Gastroesophageal sphincter (tissue), 4 donors: ENCODE measurements at regions not wholly inside any gene's neighbourhood (a gene's known extent, or its start where the extent isn't known, plus 50 kb on each side); places are given as distances from the start of the nearest gene placed in this dataset.

Experiments
- ATAC-seq: fragments of 150-250 bp; one replicate; pipeline ENCODE4 v1.9.1; 2016; ENCODE audit warnings: mild to moderate bottlenecking, moderate library complexity
- H3K27ac ChIP-seq, 4 donors: fragments of 200-600 bp; sonication (generic) in 3 of 4; 1 replicate in 3 of 4; 2 replicates in 1 of 4; pipeline ENCODE4 v1.5.1; 2016 to 2019
- H3K27me3 ChIP-seq: fragments of 200-600 bp; sonication (generic); one replicate; pipeline ENCODE4 v1.5.1; 2019
- H3K36me3 ChIP-seq, 2 donors: fragments of 200-600 bp; sonication (generic); one replicate each; pipeline ENCODE4 v1.5.1; 2019; ENCODE audit warnings: control low read depth in 1 of 2
- H3K4me1 ChIP-seq, 3 donors: fragments of 200-600 bp; sonication (generic); 1 replicate in 2 of 3; 2 replicates in 1 of 3; pipeline ENCODE4 v1.5.1; 2016 to 2019; ENCODE audit warnings: control low read depth in 2 of 3
- H3K4me3 ChIP-seq, 2 donors: fragments of 200-600 bp; sonication (generic); one replicate each; pipeline ENCODE4 v1.5.1; 2019; ENCODE audit warnings: mild to moderate bottlenecking in 1 of 2, moderate library complexity in 1 of 2
- H3K9me3 ChIP-seq, 3 donors: fragments of 200-600 bp; sonication (generic); one replicate each; pipeline ENCODE4 v1.5.1; 2017 to 2019; ENCODE audit warnings: control low read depth in 2 of 3
- CTCF ChIP-seq, 4 experiments: fragments of 200-600 bp in 2 of 4; fragments of 450-650 bp in 2 of 4; sonication (generic) in 1 of 4; IDR thresholded peaks; one replicate each; pipeline ENCODE4 v1.5.1; 2017 to 2019; ENCODE audit warnings: antibody characterized with exemption in 4 of 4, mild to moderate bottlenecking in 2 of 4, moderate library complexity in 2 of 4
- EP300 ChIP-seq: sonication (generic); formaldehyde crosslinking; IDR thresholded peaks from one replicate; pipeline ENCODE4 v1.6.1; 2017; ENCODE audit warnings: antibody characterized with exemption, mild to moderate bottlenecking
- POLR2A ChIP-seq, 2 donors: fragments of 450-650 bp; IDR thresholded peaks; one replicate each; pipeline ENCODE4 v1.6.1; 2017; ENCODE audit warnings: antibody characterized with exemption in 2 of 2, mild to moderate bottlenecking in 2 of 2, moderate library complexity in 1 of 2
- POLR2AphosphoS5 ChIP-seq: sonication (generic); formaldehyde crosslinking; IDR thresholded peaks from one replicate; pipeline ENCODE4 v1.6.1; 2017; ENCODE audit warnings: antibody characterized with exemption
- WGBS, 2 donors: methylation state at CpG; one replicate each; pipeline ENCODE4 v1.1.5; 2018; ENCODE audit warnings: low coverage in 1 of 2; 5-methylcytosine and 5-hydroxymethylcytosine counted together

- Histone ChIP-seq H3K9me3 (no peaks in the 10 kb centered on the region), H3K4me1 (peaks cover 0 to 27% (median 8%) of the 10 kb centered on the region in 3 donors), H3K27me3 (no peaks in the 10 kb centered on the region), H3K27ac (no peak overlapping the region), H3K4me3 (no peak overlapping the region), H3K36me3 (no peaks in the 10 kb centered on the region)
- TF ChIP-seq POLR2A (IDR thresholded peaks at IDR 0.05) (no peak), EP300 (no peak), POLR2AphosphoS5 (no peak), CTCF (IDR thresholded peaks at IDR 0.05) (no peak)
- no peak for ATAC-seq
- WGBS, 2 donors = 84 to 85% methylated on average over 10 to 21 of the region's 41 CpGs
Measured at GRCh38 chr16:85527042-85527766, 85.9 kb upstream of the GSE1 start.

- WGBS, 2 donors = 91 to 100% methylated on average over 2 to 10 of the region's 11 CpGs
- TF ChIP-seq CTCF (IDR thresholded peaks at IDR 0.05) (no peak), EP300 (no peak), POLR2A (IDR thresholded peaks at IDR 0.05) (no peak), POLR2AphosphoS5 (no peak)
- ATAC-seq = no peak
- H3K4me1 ChIP-seq = peaks cover 0 to 21% (median 8%) of the 10 kb centered on the region in 3 donors
- no peaks in the 10 kb centered on the region for H3K9me3 ChIP-seq
- no peak overlapping the region for H3K4me3 ChIP-seq
- no peak overlapping the region for H3K27ac ChIP-seq
- H3K36me3 ChIP-seq = no peaks in the 10 kb centered on the region
- H3K27me3 ChIP-seq = no peaks in the 10 kb centered on the region
Measured at GRCh38 chr16:85527767-85528297, 85.3 kb upstream of the GSE1 start.

- Histone ChIP-seq H3K4me3 (no peak overlapping the region), H3K36me3 (no peaks in the 10 kb centered on the region), H3K27me3 (no peaks in the 10 kb centered on the region), H3K27ac (no peak overlapping the region), H3K9me3 (no peaks in the 10 kb centered on the region), H3K4me1 (peaks cover 0 to 12% (median 2%) of the 10 kb centered on the region in 3 donors)
- no peak for ATAC-seq
- WGBS, 2 donors = 80 to 94% methylated on average over 6 of the region's 21 CpGs
- TF ChIP-seq POLR2AphosphoS5 (no peak), EP300 (no peak), CTCF (IDR thresholded peaks at IDR 0.05) (peak in 3 of 4 experiments; percentile 13 to 44 (median 28)), POLR2A (IDR thresholded peaks at IDR 0.05) (no peak)
Measured at GRCh38 chr16:85528528-85529387, 84.4 kb upstream of the GSE1 start.

DNA sequence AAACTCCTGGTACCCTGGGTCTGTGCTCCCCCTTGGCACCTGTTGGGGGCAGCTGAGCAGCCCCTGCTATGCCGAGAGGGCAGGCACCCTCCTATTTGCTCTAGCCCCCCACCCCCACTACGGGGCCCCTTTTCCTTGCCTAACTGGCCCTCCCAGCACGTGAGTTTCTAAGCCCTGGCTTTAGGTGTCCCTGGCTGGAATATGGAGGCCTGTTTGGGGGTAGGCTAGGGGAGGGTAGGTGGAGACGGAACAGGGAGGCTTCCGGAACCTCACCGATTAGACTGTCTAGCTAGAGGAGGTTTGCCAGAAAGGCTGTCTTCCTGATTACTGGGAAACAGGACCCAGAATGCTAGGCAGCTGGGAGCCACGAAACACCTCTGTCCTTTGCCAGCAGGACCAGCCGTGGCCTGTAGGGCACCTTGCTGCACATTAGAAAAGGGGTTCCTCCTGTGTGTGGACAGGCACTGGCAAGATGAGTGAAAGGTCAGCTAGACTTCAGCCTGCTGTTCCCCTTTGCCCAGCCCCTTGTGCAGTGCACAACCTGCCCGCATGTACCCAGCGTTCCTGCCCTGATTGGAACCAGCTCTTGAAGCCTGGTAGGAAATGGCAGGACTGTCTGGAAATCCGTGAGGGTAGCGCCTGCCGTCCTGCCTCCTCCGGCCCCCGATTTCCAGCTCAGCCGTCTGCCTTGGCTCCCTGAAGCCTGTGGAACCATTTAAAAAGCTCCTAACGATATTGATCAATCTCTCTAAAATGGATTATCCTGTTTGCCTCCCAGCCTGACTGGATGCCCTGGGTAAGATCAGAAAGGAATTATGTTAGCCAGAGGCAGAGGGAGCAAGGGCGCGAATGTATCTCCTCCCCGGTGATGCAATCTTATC lies 83.4 kb upstream of the GSE1 start:
- 90% methylated on average over 6 of the region's 20 CpGs; no CpG with 5 or more reads in 1 of the 2 donors for WGBS, 2 donors
- no peak for ATAC-seq

More for the DNA sequence above, 83.4 kb upstream of the GSE1 start:
- H3K27ac ChIP-seq = no peak overlapping the region
- H3K36me3 ChIP-seq = no peaks in the 10 kb centered on the region
- peaks cover 0 to 3% (median 0%) of the 10 kb centered on the region in 3 donors for H3K4me1 ChIP-seq
- no peak overlapping the region for H3K4me3 ChIP-seq
- H3K9me3 ChIP-seq = no peaks in the 10 kb centered on the region
- TF ChIP-seq EP300 = no peak
- TF ChIP-seq POLR2AphosphoS5 = no peak
- TF ChIP-seq POLR2A (IDR thresholded peaks at IDR 0.05) = no peak
- no peak for TF ChIP-seq CTCF (IDR thresholded peaks at IDR 0.05)
- no peaks in the 10 kb centered on the region for H3K27me3 ChIP-seq
